NCI-H1417 (cell line): ENCODE measurements at regions not wholly inside any gene's neighbourhood (a gene's known extent, or its start where the extent isn't known, plus 50 kb on each side); places are given as distances from the start of the nearest gene placed in this dataset.

Experiments used
- DNase-seq, 3 experiments: peaks; one replicate each; lab custom pipeline; 2025; lab: John Stamatoyannopoulos, UW

GRCh38 chr6:166842607-166843006 is 113.7 kb downstream of the RNASET2 start:
- no peak for DNase-seq

GRCh38 chr6:166841216-166841615 is 115.1 kb downstream of the RNASET2 start:
- DNase-seq: peak in 2 of 3 experiments; percentile 44 to 86

- DNase-seq: no peak
These were observed 116.8 kb downstream of the RNASET2 start for GRCh38 chr6:166839569-166839968.

- DNase-seq: no peak
These were observed 117.4 kb downstream of the RNASET2 start for GRCh38 chr6:166838987-166839386.

- DNase-seq: no peak
These were observed 119.3 kb downstream of the RNASET2 start for GRCh38 chr6:166836785-166837718.

- DNase-seq: no peak
These were observed 122.3 kb downstream of the RNASET2 start for GRCh38 chr6:166834049-166834448.

GRCh38 chr6:166830891-166831363 is 125.4 kb downstream of the RNASET2 start:
- no peak for DNase-seq

- no peak for DNase-seq
These were observed 126.0 kb downstream of the RNASET2 start for GRCh38 chr6:166830185-166830890.

GRCh38 chr6:166826264-166826663 is 130.1 kb downstream of the RNASET2 start:
- DNase-seq: no peak

- no peak for DNase-seq
These were observed 130.7 kb downstream of the RNASET2 start for GRCh38 chr6:166825553-166826145.

- no peak for DNase-seq
These were observed 131.5 kb downstream of the RNASET2 start for GRCh38 chr6:166824880-166825250.

GRCh38 chr6:166824146-166824879 is 132.0 kb downstream of the RNASET2 start:
- DNase-seq: no peak

- DNase-seq: no peak
These were observed 133.7 kb downstream of the RNASET2 start for GRCh38 chr6:166822609-166823008.

- no peak for DNase-seq
These were observed 135.9 kb downstream of the RNASET2 start for GRCh38 chr6:166820483-166820882.

- DNase-seq: no peak
These were observed 136.3 kb downstream of the RNASET2 start for GRCh38 chr6:166820070-166820469.

- DNase-seq: no peak
These were observed 140.7 kb downstream of the RNASET2 start for GRCh38 chr6:166815629-166816028.

- peak; percentile 7 to 76 (median 29) for DNase-seq
These were observed 142.0 kb downstream of the RNASET2 start for GRCh38 chr6:166814390-166814789.

GRCh38 chr6:166813461-166813860 is 142.9 kb downstream of the RNASET2 start:
- peak in 1 of 3 experiments; percentile 15 for DNase-seq

GRCh38 chr6:166810864-166811263 is 145.5 kb downstream of the RNASET2 start:
- DNase-seq: no peak

- DNase-seq: no peak
These were observed 146.6 kb downstream of the RNASET2 start for GRCh38 chr6:166809721-166810120.

- DNase-seq: no peak
These were observed 149.2 kb downstream of the RNASET2 start for GRCh38 chr6:166806962-166807757.
